Liver (tissue), 8 donors: ENCODE measurements at regions not wholly inside any gene's neighbourhood (a gene's known extent, or its start where the extent isn't known, plus 50 kb on each side); places are given as distances from the start of the nearest gene placed in this dataset.

Experiments
- DNase-seq: peaks from one replicate; pipeline ENCODE4 v3.0.0-alpha.2; 2017; ENCODE audit warnings: low spot score
- H3K27ac ChIP-seq, 2 donors: one replicate each; pipeline ENCODE4 v1.7.0; 2013; ENCODE audit warnings: inconsistent platforms in 2 of 2, low read length in 2 of 2, control low read depth in 1 of 2, low read depth in 1 of 2, mild to moderate bottlenecking in 1 of 2
- H3K27me3 ChIP-seq, 4 donors: one replicate each; pipeline versions ENCODE4 v1.6.1 to v1.7.0; 2013; ENCODE audit warnings: low read length in 3 of 4, inconsistent platforms in 1 of 4, mild to moderate bottlenecking in 1 of 4, moderate library complexity in 1 of 4; ENCODE audit not compliant: control insufficient read depth in 4 of 4, insufficient read depth in 4 of 4
- H3K36me3 ChIP-seq, 4 donors: one replicate each; pipeline versions ENCODE4 v1.6.1 to v1.7.0; 2013; ENCODE audit warnings: low read length in 3 of 4, mild to moderate bottlenecking in 3 of 4, low read depth in 1 of 4, moderate library complexity in 1 of 4; ENCODE audit not compliant: control insufficient read depth in 4 of 4, insufficient read depth in 3 of 4
- H3K4me1 ChIP-seq, 4 donors: one replicate each; pipeline versions ENCODE4 v1.6.1 to v1.7.0; 2013; ENCODE audit warnings: low read length in 3 of 4, mild to moderate bottlenecking in 3 of 4, moderate library complexity in 1 of 4; ENCODE audit not compliant: control insufficient read depth in 4 of 4, insufficient read depth in 4 of 4
- H3K4me3 ChIP-seq, 3 donors: one replicate each; pipeline versions ENCODE4 v1.6.1 to v1.7.0; 2013; ENCODE audit warnings: low read length in 3 of 3, control low read depth in 1 of 3, low read depth in 1 of 3, mild to moderate bottlenecking in 1 of 3
- H3K9ac ChIP-seq, 2 donors: one replicate each; pipeline ENCODE4 v1.7.0; 2013; ENCODE audit warnings: low read length in 2 of 2, mild to moderate bottlenecking in 2 of 2, moderate library complexity in 2 of 2, control low read depth in 1 of 2, low read depth in 1 of 2
- H3K9me3 ChIP-seq, 4 donors: one replicate each; pipeline versions ENCODE4 v1.6.1 to v1.7.0; 2013; ENCODE audit warnings: low read length in 3 of 4; ENCODE audit not compliant: control insufficient read depth in 4 of 4
- ATF3 ChIP-seq: IDR thresholded peaks from 2 replicates; pipeline ENCODE4 v1.6.1; 2016; ENCODE audit warnings: antibody characterized with exemption
- EGR1 ChIP-seq, 2 donors: IDR thresholded peaks; 2 replicates each; pipeline ENCODE4 v1.6.1; 2016 to 2018; ENCODE audit warnings: antibody characterized with exemption in 2 of 2, low read depth in 2 of 2
- FOXA1 ChIP-seq: IDR thresholded peaks from 2 replicates; pipeline ENCODE4 v1.6.1; 2016; ENCODE audit warnings: antibody characterized with exemption
- FOXA2 ChIP-seq: IDR thresholded peaks from 2 replicates; pipeline ENCODE4 v1.6.1; 2016; ENCODE audit warnings: antibody characterized with exemption
- GABPA ChIP-seq, 2 donors: IDR thresholded peaks in 1 of 2; conservative IDR thresholded peaks in 1 of 2; 2 replicates each; pipeline ENCODE4 v1.6.1; 2016; ENCODE audit warnings: antibody characterized with exemption in 2 of 2, mild to moderate bottlenecking in 1 of 2, moderate library complexity in 1 of 2
- HNF4A ChIP-seq, 2 donors: conservative IDR thresholded peaks; 2 replicates each; pipeline ENCODE4 v1.6.1; 2016; ENCODE audit warnings: antibody characterized with exemption in 2 of 2, mild to moderate bottlenecking in 2 of 2
- JUND ChIP-seq, 2 donors: IDR thresholded peaks; 2 replicates each; pipeline ENCODE4 v1.6.1; 2016; ENCODE audit warnings: antibody characterized with exemption in 2 of 2
- MAX ChIP-seq: IDR thresholded peaks from 2 replicates; pipeline ENCODE4 v1.6.1; 2016; ENCODE audit warnings: antibody characterized with exemption
- NR2F2 ChIP-seq: IDR thresholded peaks from 2 replicates; pipeline ENCODE4 v1.6.1; 2016; ENCODE audit warnings: antibody characterized with exemption
- RXRA ChIP-seq, 2 donors: IDR thresholded peaks; 2 replicates each; pipeline ENCODE4 v1.6.1; 2017 to 2018; ENCODE audit warnings: antibody characterized with exemption in 2 of 2, mild to moderate bottlenecking in 1 of 2
- SP1 ChIP-seq: IDR thresholded peaks from 2 replicates; pipeline ENCODE4 v1.6.1; 2018; ENCODE audit warnings: antibody characterized with exemption, mild to moderate bottlenecking
- YY1 ChIP-seq: IDR thresholded peaks from 2 replicates; pipeline ENCODE4 v1.6.1; 2016; ENCODE audit warnings: antibody characterized with exemption, mild to moderate bottlenecking
- WGBS: extraction: QIAGEN DNeasy Blood & Tissue Kit; methylation state at CpG from one replicate; pipeline ENCODE4 v1.1.7; 2013; 5-methylcytosine and 5-hydroxymethylcytosine counted together
- TF ChIP-seq, protein P1 (sequence below): fragments of 150-350 bp; IDR thresholded peaks from 2 replicates; pipeline ENCODE4 v1.5.1; 2017; ENCODE audit warnings: improper control_type of control experiment, low read depth, low read length; ENCODE audit not compliant: missing input control
- donor health status: healthy.
- donor health status: healthy.
- donor health status: healthy.
- donor health status: healthy.
- donor health status: healthy.

- H3K9ac ChIP-seq = no peak overlapping the region
- H3K36me3 ChIP-seq = no peaks in the 10 kb centered on the region
- H3K27me3 ChIP-seq = no peaks in the 10 kb centered on the region
- H3K27ac ChIP-seq = no peak overlapping the region
- no peak overlapping the region for H3K4me3 ChIP-seq
- TF ChIP-seq JUND (IDR thresholded peaks at IDR 0.05) = no peak
- TF ChIP-seq, protein P1, sequence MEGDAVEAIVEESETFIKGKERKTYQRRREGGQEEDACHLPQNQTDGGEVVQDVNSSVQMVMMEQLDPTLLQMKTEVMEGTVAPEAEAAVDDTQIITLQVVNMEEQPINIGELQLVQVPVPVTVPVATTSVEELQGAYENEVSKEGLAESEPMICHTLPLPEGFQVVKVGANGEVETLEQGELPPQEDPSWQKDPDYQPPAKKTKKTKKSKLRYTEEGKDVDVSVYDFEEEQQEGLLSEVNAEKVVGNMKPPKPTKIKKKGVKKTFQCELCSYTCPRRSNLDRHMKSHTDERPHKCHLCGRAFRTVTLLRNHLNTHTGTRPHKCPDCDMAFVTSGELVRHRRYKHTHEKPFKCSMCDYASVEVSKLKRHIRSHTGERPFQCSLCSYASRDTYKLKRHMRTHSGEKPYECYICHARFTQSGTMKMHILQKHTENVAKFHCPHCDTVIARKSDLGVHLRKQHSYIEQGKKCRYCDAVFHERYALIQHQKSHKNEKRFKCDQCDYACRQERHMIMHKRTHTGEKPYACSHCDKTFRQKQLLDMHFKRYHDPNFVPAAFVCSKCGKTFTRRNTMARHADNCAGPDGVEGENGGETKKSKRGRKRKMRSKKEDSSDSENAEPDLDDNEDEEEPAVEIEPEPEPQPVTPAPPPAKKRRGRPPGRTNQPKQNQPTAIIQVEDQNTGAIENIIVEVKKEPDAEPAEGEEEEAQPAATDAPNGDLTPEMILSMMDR = no peak
- TF ChIP-seq RXRA (IDR thresholded peaks at IDR 0.05) = no peak
- TF ChIP-seq SP1 = no peak
- TF ChIP-seq FOXA1 = no peak
- TF ChIP-seq YY1 = no peak
- no peak for TF ChIP-seq ATF3
- no peak for TF ChIP-seq MAX
- 82% methylated on average over 17 of the region's 17 CpGs for WGBS
- no peaks in the 10 kb centered on the region for H3K4me1 ChIP-seq
- H3K9me3 ChIP-seq = no peaks in the 10 kb centered on the region
- no peak for DNase-seq
Observed at GRCh38 chr9:134495881-134496412, 145.7 kb upstream of the COL5A1 start.

DNA sequence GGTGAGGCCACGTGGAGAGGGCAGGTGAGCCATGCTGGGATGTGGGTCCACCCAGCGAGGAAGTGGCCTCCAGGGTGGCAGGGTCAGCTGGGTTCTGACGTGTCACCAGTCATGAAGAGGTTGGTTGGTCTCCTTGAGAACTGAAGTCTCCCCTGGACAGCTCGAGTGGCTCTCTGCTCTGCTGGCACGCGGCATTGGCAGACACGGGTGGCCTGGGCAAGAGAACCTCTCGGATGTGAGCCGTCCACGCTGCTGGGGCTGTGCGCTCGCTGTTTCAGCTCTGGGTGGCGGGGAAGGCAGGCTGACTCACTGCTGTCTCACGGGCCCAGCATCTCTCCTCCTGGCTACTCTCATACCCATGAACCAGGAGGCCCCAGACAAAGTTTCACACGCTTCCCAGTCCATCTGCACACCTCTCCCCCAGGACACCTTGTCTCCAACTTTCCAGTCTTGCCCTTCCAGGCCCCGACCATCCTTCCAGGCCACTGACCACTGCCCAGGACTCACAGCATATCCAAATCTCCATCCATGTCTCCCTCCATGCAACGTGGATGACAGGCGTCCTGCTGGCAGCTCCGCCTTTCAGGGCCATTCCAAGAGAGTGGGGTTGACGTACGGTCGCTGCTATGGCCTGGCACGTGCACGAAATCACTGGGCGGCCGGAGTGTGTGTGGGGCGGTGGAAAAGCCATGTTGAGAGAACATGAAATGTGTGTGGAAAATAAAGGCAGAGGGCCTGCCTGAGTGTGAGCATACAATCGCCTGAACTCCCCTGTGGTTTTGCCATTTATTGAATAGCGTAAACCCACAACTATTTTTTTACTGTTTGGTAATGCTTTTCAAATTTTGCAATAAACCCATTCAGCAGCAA, 145.0 kb upstream of the COL5A1 start:
- H3K9ac ChIP-seq = no peak overlapping the region
- H3K27me3 ChIP-seq = peaks cover 0 to 4% (median 1%) of the 10 kb centered on the region in 4 donors
- no peak for DNase-seq
- no peaks in the 10 kb centered on the region for H3K4me1 ChIP-seq
- no peaks in the 10 kb centered on the region for H3K9me3 ChIP-seq
- no peak overlapping the region for H3K4me3 ChIP-seq
- H3K27ac ChIP-seq = no peak overlapping the region
- TF ChIP-seq YY1 (no peak), NR2F2 (no peak), FOXA2 (no peak), GABPA (IDR thresholded peaks at IDR 0.05 in 1 of 2, conservative IDR thresholded peaks at IDR 0.05 in 1 of 2) (no peak), FOXA1 (no peak), ATF3 (no peak), HNF4A (conservative IDR thresholded peaks at IDR 0.05) (no peak), JUND (IDR thresholded peaks at IDR 0.05) (no peak), MAX (no peak), RXRA (IDR thresholded peaks at IDR 0.05) (no peak), EGR1 (IDR thresholded peaks at IDR 0.05; ENCODE audit: low read depth in 2 of 2) (no peak)
- WGBS = 82% methylated on average over 29 of the region's 29 CpGs
- H3K36me3 ChIP-seq = no peaks in the 10 kb centered on the region
